K562 (cell line): ENCODE measurements at regions not wholly inside any gene's neighbourhood (a gene's known extent, or its start where the extent isn't known, plus 50 kb on each side); places are given as distances from the start of the nearest gene placed in this dataset.

Source experiments
- ATAC-seq: fragments of 200-7000 bp; cut with Tn5 transposase; 3 replicates; pipeline ENCODE4 v1.9.1; 2020; ENCODE audit warnings: moderate library complexity
- BruUV-seq: library from RNA; stranded (reverse); fragments of 400-500 nt; replicated peaks from 2 replicates; lab custom pipeline; 2021; lab: Mats Ljungman, UMichigan
- CTCF ChIA-PET: fragments of 300-600 bp; formaldehyde crosslinking; extraction: SDS; loops from one replicate; lab custom pipeline; 2021; ENCODE audit warnings: low intra/inter-chr PET ratio; lab: Yijun Ruan, JAX
- POLR2A ChIA-PET: fragments of 300-600, 350-650 bp; sonication (Branson Sonifier 250); formaldehyde crosslinking; extraction: SDS; loops from one replicate; lab custom pipeline; 2021; ENCODE audit warnings: antibody characterized with exemption, inconsistent platforms; lab: Yijun Ruan, JAX
- DNase-seq, 4 experiments: peaks; one replicate each; pipeline versions ENCODE4 v3.0.0 to v3.0.0-alpha.2; 2011 to 2018; ENCODE audit warnings: low spot score in 3 of 4, mixed read lengths in 3 of 4; ENCODE audit errors: extremely low read depth in 1 of 4
- FAIRE-seq: peaks from 2 replicates; lab custom pipeline; 2011; peaks lifted over from hg19 to GRCh38; lab: Jason Lieb, UNC
- H2AFZ ChIP-seq: 2 replicates; pipeline ENCODE4 v1.6.0; 2011; ENCODE audit warnings: low read depth, low read length, control low read depth, inconsistent platforms
- H3K27ac ChIP-seq: fragments of 200-600 bp; 3 replicates; pipeline ENCODE4 v1.8.0; 2011; ENCODE audit warnings: low read depth, mild to moderate bottlenecking, control low read depth, inconsistent platforms, low read length, moderate library complexity, mixed read lengths; ENCODE audit errors: extremely low read depth
- H3K27me3 ChIP-seq, 2 experiments: fragments of 300-600 bp in 1 of 2; 2 replicates in 1 of 2; 3 replicates in 1 of 2; pipeline versions ENCODE4 v1.6.0 to v1.8.0; 2011; ENCODE audit warnings: inconsistent platforms in 2 of 2, low read length in 2 of 2, mild to moderate bottlenecking in 1 of 2, mixed read lengths in 1 of 2, moderate library complexity in 1 of 2; ENCODE audit not compliant: control insufficient read depth in 2 of 2, insufficient read depth in 2 of 2
- H3K36me3 ChIP-seq: fragments of 300-600 bp; 3 replicates; pipeline ENCODE4 v1.8.0; 2011; ENCODE audit warnings: mild to moderate bottlenecking, low read length, inconsistent platforms; ENCODE audit not compliant: control insufficient read depth, insufficient read depth
- H3K4me1 ChIP-seq, 2 experiments: fragments of 200-600 bp in 1 of 2; replicated peaks in 1 of 2; 2 replicates in 1 of 2; 3 replicates in 1 of 2; pipeline versions ENCODE4 v1.5.1 to v1.8.0; 2011; ENCODE audit warnings: inconsistent platforms in 2 of 2, low read length in 2 of 2, mild to moderate bottlenecking in 1 of 2, mixed read lengths in 1 of 2, moderate library complexity in 1 of 2; ENCODE audit not compliant: control insufficient read depth in 2 of 2, insufficient read depth in 2 of 2
- H3K4me2 ChIP-seq: 2 replicates; pipeline ENCODE4 v1.6.1; 2011; ENCODE audit warnings: low read length, control low read depth, inconsistent platforms, mixed read lengths; ENCODE audit not compliant: insufficient read depth
- H3K4me3 ChIP-seq: fragments of 200-600 bp; sonication (generic), shearing (Covaris generic); 2 replicates; pipeline ENCODE4 v1.5.1; 2016; ENCODE audit warnings: control low read depth, inconsistent platforms
- H3K79me2 ChIP-seq: fragments of 200-600 bp; 3 replicates; pipeline ENCODE4 v1.8.0; 2011; ENCODE audit warnings: low read length, inconsistent platforms; ENCODE audit not compliant: control insufficient read depth, insufficient read depth
- H3K9ac ChIP-seq, 2 experiments: 2 replicates each; pipeline versions ENCODE4 v1.6.0 to v1.6.1; 2011; ENCODE audit warnings: low read depth in 2 of 2, low read length in 2 of 2, control low read depth in 1 of 2, inconsistent platforms in 1 of 2, mild to moderate bottlenecking in 1 of 2, mixed read lengths in 1 of 2; ENCODE audit not compliant: insufficient read depth in 1 of 2
- H3K9me1 ChIP-seq: one replicate; pipeline ENCODE4 v1.6.0; 2011; ENCODE audit warnings: inconsistent platforms, mild to moderate bottlenecking, low read length, moderate library complexity; ENCODE audit not compliant: control insufficient read depth, insufficient read depth
- H3K9me3 ChIP-seq: replicated peaks from 2 replicates; pipeline ENCODE4 v1.5.1; 2011; ENCODE audit warnings: low read depth, low read length, inconsistent platforms; ENCODE audit not compliant: control insufficient read depth, insufficient read depth
- H4K20me1 ChIP-seq: replicated peaks from 2 replicates; pipeline ENCODE4 v1.6.1; 2011; ENCODE audit warnings: low read length, inconsistent platforms, mixed read lengths; ENCODE audit not compliant: control insufficient read depth, insufficient read depth
- SLC30A9 ChIP-seq: fragments of 250-450 bp; sonication (Bioruptor Pico); IDR thresholded peaks from 2 replicates; pipeline ENCODE4 v1.8.0; 2022; ENCODE audit warnings: mild to moderate bottlenecking, moderate library complexity
- WGBS: fragments of 100-300 bp; shearing (Covaris generic); methylation state at CpG from one replicate; pipeline ENCODE4 v1.1.6; 2016; ENCODE audit warnings: low coverage, mixed read lengths; ENCODE audit not compliant: insufficient coverage; ENCODE audit errors: missing lambda C conversion rate; 5-methylcytosine and 5-hydroxymethylcytosine counted together
- in situ Hi-C: fragments of 300-500 bp; cut with MboI; formaldehyde crosslinking; loops from 4 replicates; pipeline ENCODE4 v1.15.0; 2018; ENCODE audit warnings: inconsistent platforms, mixed read lengths
- intact Hi-C: fragments of 100-400 bp; cut with micrococcal nuclease; formaldehyde crosslinking; loops from 2 replicates; pipeline ENCODE4 v1.14.2; 2022
- TF ChIP-seq, protein P1 (sequence below): fragments of 450-650 bp; IDR thresholded peaks from 2 replicates; pipeline ENCODE4 v1.6.1; 2016
- TF ChIP-seq, protein P2 (sequence below): fragments of 250-450 bp; sonication (Bioruptor Pico); IDR thresholded peaks from 2 replicates; pipeline ENCODE4 v1.5.0; 2021; ENCODE audit warnings: mild to moderate bottlenecking, borderline replicate concordance

DNA sequence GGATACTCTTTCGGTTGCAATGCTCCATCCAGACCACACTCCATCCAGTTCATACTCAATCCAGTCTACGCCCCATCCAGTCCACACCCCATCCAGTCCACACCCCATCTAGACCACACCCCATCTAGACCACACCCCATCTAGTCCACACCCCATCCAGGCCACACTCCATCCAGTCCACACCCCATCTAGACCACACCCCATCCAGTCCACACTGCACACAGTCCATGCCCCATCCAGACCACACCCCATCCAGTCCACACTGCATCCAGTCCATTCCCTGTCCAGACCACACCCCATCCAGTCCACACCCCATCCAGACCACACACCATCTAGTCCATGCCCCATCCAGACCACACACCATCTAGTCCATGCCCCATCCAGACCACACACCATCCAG, 116.0 kb upstream of the RTL1 start:
- Histone ChIP-seq H3K4me1 (no peaks in the 10 kb centered on the region; a peak in 1 of 5 replicates), H3K9me3 (no peaks in the 10 kb centered on the region), H4K20me1 (no peaks in the 10 kb centered on the region), H3K9ac (no peak overlapping the region), H3K36me3 (no peaks in the 10 kb centered on the region), H3K4me2 (no peak overlapping the region)
- DNase-seq: peak; percentile 6 to 11 (median 8)
- no peak for ATAC-seq
- no TSS peak for BruUV-seq
- intact Hi-C loops: no loop called here
- FAIRE-seq: no peak
- in situ Hi-C loops: no loop called here
- CTCF ChIA-PET: no interaction called here
- TF ChIP-seq, protein P1, sequence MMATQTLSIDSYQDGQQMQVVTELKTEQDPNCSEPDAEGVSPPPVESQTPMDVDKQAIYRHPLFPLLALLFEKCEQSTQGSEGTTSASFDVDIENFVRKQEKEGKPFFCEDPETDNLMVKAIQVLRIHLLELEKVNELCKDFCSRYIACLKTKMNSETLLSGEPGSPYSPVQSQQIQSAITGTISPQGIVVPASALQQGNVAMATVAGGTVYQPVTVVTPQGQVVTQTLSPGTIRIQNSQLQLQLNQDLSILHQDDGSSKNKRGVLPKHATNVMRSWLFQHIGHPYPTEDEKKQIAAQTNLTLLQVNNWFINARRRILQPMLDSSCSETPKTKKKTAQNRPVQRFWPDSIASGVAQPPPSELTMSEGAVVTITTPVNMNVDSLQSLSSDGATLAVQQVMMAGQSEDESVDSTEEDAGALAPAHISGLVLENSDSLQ: no peak
- no peak for TF ChIP-seq SLC30A9 (CRISPR knock-in tag)
- TF ChIP-seq, protein P2, sequence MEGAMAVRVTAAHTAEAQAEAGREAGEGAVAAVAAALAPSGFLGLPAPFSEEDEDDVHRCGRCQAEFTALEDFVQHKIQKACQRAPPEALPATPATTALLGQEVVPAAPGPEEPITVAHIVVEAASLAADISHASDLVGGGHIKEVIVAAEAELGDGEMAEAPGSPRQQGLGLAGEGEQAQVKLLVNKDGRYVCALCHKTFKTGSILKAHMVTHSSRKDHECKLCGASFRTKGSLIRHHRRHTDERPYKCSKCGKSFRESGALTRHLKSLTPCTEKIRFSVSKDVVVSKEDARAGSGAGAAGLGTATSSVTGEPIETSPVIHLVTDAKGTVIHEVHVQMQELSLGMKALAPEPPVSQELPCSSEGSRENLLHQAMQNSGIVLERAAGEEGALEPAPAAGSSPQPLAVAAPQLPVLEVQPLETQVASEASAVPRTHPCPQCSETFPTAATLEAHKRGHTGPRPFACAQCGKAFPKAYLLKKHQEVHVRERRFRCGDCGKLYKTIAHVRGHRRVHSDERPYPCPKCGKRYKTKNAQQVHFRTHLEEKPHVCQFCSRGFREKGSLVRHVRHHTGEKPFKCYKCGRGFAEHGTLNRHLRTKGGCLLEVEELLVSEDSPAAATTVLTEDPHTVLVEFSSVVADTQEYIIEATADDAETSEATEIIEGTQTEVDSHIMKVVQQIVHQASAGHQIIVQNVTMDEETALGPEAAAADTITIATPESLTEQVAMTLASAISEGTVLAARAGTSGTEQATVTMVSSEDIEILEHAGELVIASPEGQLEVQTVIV (CRISPR knock-in tag): no peak
- TF ChIP-seq, all 486 proteins: peak for 0
- WGBS: 0% methylated on average over 1 of the region's 2 CpGs
- H3K4me3 ChIP-seq: no peak overlapping the region
- no peak overlapping the region for H3K27ac ChIP-seq
- peaks cover 0 to 16% of the 10 kb centered on the region in 2 experiments; a peak in 1 of 5 replicates for H3K27me3 ChIP-seq
- POLR2A ChIA-PET: no interaction called here
- no peak overlapping the region for H2AFZ ChIP-seq
- H3K9me1 ChIP-seq: no peaks in the 10 kb centered on the region
- no peaks in the 10 kb centered on the region for H3K79me2 ChIP-seq
